ENCODE measurements at regions not wholly inside any gene's neighbourhood (a gene's known extent, or its start where the extent isn't known, plus 50 kb on each side); places are given as distances from the start of the nearest gene placed in this dataset.
"Not testable (repeated sequence)": the region's sequence is repeated elsewhere in the genome, so short reads cannot be mapped to it uniquely, and the experiment has no call there.

- no peak for DNase-seq
These were observed 1204.6 kb downstream of the OTOL1 start for GRCh38 chr3:162701211-162701610.

GRCh38 chr3:162702768-162703385 is 1206.3 kb downstream of the OTOL1 start:
- DNase-seq: no peak

DNA sequence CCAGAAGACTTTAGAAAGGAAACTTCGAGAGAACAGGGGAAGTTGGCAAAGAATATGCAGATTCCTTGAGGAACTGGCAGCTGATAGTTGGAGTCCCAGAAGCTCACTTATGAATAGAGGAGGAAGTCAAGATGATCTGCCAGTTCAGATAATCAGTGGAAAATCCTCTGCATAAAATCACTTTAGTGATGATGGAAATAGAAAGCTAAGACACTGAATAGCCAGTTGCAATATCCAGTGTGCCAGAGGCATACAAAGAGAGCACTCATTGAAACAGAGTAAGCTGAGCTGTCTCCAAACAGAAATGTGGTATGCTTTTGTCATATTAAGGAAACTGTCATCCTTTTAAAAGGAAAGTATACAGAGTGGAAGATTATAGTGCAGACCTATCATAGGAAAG is 1207.6 kb downstream of the OTOL1 start:
- DNase-seq: no peak

- no peak for DNase-seq
These were observed 1208.3 kb downstream of the OTOL1 start for GRCh38 chr3:162704799-162705385.

- DNase-seq: not testable (repeated sequence)
These were observed 1211.8 kb downstream of the OTOL1 start for GRCh38 chr3:162708394-162708793.

- DNase-seq: not testable (repeated sequence)
These were observed 1212.5 kb downstream of the OTOL1 start for GRCh38 chr3:162708942-162709706.

GRCh38 chr3:162710332-162711112 is 1213.9 kb downstream of the OTOL1 start:
- DNase-seq: no peak

DNA sequence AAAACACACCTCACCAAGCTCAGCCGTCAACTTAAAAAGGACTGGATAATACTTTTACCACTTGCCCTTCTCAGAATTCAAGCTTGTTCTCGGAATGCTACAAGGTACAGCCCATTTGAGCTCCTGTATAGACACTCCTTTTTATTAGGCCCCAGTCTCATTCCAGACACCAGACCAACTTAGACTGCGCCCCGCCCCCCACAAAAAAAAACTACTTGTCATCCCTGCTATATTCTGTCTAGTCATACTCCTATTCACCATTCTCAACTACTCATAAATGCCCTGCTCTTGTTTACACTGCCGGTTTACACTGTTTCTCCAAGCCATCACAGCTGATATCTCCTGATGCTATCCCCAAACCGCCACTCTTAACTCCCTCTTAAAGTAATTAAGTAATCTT is 1220.5 kb downstream of the OTOL1 start:
- not testable (repeated sequence) for DNase-seq

DNA sequence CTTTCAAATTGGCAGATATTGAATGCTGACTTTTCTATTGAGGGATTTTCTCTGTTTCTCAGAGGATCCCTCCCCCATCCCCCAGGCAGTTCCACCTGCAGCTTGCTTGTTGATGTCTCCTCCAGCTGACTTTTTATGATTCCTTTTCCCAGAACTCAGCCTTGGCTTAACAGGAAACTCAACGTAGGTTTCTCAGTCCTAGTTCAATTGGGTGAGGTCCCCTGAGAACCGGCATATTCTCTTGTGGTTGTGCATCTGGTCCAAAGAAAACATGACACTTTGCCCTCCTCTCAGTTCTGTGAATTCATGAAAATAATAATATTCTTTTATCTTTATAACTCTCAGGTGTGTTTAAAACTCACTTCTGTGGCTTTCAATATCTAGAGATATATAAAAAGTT is 1222.1 kb downstream of the OTOL1 start:
- no peak for DNase-seq

GRCh38 chr3:162719684-162720341 is 1223.2 kb downstream of the OTOL1 start:
- DNase-seq: no peak

GRCh38 chr3:162721736-162722135 is 1225.1 kb downstream of the OTOL1 start:
- DNase-seq: no peak

DNA sequence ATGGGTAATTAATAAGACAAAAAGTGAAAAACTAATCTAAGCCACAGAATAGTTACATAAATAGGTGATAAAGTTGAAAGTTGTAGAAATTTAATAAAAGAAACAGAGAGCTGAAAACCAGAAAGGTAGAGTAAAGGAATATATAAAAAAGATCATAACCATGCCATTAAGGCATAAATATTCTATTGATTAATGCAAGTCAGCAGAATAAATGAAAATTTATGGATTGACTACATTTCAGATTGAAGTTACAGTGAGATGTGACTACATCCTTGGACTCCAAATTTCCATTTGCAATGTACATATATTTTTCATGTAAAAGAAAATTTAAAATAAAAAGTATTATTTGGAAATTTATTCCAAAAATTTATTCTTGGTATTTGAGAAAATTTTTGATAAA is 1225.7 kb downstream of the OTOL1 start:
- DNase-seq: no peak

- DNase-seq: not testable (repeated sequence)
These were observed 1226.2 kb downstream of the OTOL1 start for GRCh38 chr3:162722796-162723195.

DNA sequence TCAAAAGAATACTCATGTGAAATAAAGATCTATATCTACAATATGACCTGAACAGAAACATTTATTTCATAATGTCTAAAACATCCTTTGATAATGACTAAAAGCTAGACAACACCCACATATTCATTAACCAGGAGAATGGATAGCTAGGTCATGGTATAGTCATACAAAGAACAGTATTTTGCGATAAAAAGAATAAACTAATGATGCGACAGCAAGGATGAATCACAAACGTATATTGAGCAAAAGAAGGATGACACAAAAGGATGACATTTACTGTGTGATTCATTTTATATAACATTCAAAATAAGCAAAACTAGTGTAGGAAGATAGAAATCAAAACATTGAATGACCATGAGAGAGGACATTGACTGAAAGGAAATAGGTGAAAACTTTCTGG is 1233.1 kb downstream of the OTOL1 start:
- DNase-seq: no peak

DNA sequence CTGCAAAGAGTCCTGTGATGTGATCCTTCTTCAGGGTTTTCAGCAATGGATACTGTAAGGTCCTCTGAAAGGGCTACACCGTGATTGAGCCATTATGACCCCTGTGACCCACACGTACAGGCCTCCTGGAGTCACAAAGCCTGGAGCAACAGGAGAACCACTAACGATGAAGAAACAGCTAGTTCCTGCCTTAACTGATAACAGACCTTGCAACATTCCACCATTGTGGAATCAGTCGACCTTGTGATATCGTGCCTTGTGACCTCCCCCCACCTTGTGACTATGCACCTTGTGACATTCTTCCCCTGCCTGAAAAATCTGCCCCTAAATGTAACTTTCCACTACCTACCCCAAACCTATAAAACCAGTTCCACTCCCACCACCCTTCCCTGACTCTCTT is 1235.4 kb downstream of the OTOL1 start:
- not testable (repeated sequence) for DNase-seq

DNA sequence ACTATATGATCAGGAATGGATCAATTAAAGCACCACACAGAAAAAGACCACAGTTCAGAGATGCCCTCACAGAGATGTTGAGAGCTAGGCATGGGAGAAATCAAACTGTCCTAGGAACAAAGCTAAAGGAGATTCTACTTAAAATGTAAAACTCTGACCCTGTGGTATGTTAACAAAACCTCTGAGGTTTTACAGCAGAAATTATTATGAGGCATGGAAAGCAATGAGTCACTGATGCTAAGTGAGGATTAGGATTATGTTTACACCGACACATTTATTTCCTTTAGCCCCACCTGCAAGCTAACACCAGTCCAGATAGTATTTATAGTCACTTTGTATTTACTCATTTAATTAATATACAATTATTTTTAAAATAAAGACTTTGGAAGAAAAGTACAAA is 1242.2 kb downstream of the OTOL1 start:
- no peak for DNase-seq

- DNase-seq: no peak
These were observed 1244.5 kb downstream of the OTOL1 start for GRCh38 chr3:162740941-162741596.

GRCh38 chr3:162742159-162742717 is 1245.6 kb downstream of the OTOL1 start:
- no peak for DNase-seq

GRCh38 chr3:162743091-162743490 is 1246.5 kb downstream of the OTOL1 start:
- DNase-seq: no peak

DNA sequence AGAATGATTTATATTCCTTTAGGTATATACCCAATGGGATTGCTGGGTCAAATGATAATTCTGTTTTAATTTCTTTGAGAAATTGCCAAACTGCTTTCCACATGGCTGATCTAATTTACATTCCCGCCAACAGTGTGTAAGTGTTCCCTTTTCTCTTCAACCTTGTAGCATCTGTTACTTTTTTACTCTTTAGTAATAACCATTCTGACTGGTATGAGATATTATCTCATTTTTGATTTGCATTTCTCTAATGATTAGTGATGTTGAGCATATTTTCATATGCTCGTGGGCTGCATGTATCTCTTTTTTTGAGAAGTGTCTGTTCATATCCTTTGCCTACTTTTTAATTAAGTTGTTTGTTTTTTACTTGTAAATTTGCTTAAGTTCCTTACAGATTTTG is 1264.2 kb downstream of the OTOL1 start:
- DNase-seq: no peak

- DNase-seq: no peak
These were observed 1267.6 kb downstream of the OTOL1 start for GRCh38 chr3:162764051-162764807.

DNA sequence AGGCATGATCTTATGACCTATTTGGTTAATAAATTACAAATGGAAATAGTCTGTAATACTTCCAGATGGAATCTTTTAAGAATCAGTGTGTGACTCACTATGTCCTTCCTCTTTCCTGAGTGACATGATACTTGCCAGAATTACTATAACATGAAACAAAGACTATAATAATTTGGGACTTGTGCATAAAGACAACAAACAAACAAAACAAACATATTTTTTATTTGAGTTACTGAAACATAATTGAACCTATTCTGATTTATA is 1268.1 kb downstream of the OTOL1 start:
- DNase-seq: no peak
